ENCODE measurements at regions not wholly inside any gene's neighbourhood (a gene's known extent, or its start where the extent isn't known, plus 50 kb on each side); places are given as distances from the start of the nearest gene placed in this dataset.
"Not testable (repeated sequence)": the region's sequence is repeated elsewhere in the genome, so short reads cannot be mapped to it uniquely, and the experiment has no call there.

GRCh38 chr16:66039793-66040192 is 326.7 kb upstream of the CDH5 start:
- DNase-seq, result no peak

GRCh38 chr16:66036793-66037715 is 329.4 kb upstream of the CDH5 start:
- no peak for DNase-seq

- DNase-seq, result no peak
These were observed 330.3 kb upstream of the CDH5 start for GRCh38 chr16:66036184-66036583.

- no peak for DNase-seq
These were observed 331.4 kb upstream of the CDH5 start for GRCh38 chr16:66035096-66035495.

GRCh38 chr16:66032841-66033240 is 333.6 kb upstream of the CDH5 start:
- no peak for DNase-seq

- no peak for DNase-seq
These were observed 336.5 kb upstream of the CDH5 start for GRCh38 chr16:66030036-66030435.

- no peak for DNase-seq
These were observed 337.8 kb upstream of the CDH5 start for GRCh38 chr16:66028510-66029216.

GRCh38 chr16:66026787-66027330 is 339.6 kb upstream of the CDH5 start:
- DNase-seq, result no peak

GRCh38 chr16:66026211-66026610 is 340.3 kb upstream of the CDH5 start:
- DNase-seq, result no peak

- no peak for DNase-seq
These were observed 340.7 kb upstream of the CDH5 start for GRCh38 chr16:66025751-66026150.

- DNase-seq, result not testable (repeated sequence)
These were observed 341.9 kb upstream of the CDH5 start for GRCh38 chr16:66024567-66024966.

- DNase-seq, result no peak
These were observed 343.0 kb upstream of the CDH5 start for GRCh38 chr16:66023481-66023880.

- DNase-seq, result no peak
These were observed 345.8 kb upstream of the CDH5 start for GRCh38 chr16:66020642-66021041.

GRCh38 chr16:66020046-66020445 is 346.4 kb upstream of the CDH5 start:
- no peak for DNase-seq

- not testable (repeated sequence) for DNase-seq
These were observed 347.0 kb upstream of the CDH5 start for GRCh38 chr16:66019502-66019901.

- DNase-seq, result no peak
These were observed 352.3 kb upstream of the CDH5 start for GRCh38 chr16:66014221-66014620.

- DNase-seq, result no peak
These were observed 353.0 kb upstream of the CDH5 start for GRCh38 chr16:66013486-66013885.

GRCh38 chr16:66008136-66008535 is 358.4 kb upstream of the CDH5 start:
- no peak for DNase-seq

GRCh38 chr16:66007717-66008116 is 358.8 kb upstream of the CDH5 start:
- DNase-seq, result no peak

- no peak for DNase-seq
These were observed 360.0 kb upstream of the CDH5 start for GRCh38 chr16:66006485-66006884.

GRCh38 chr16:66004699-66005098 is 361.8 kb upstream of the CDH5 start:
- no peak for DNase-seq

- DNase-seq, result no peak
These were observed 363.3 kb upstream of the CDH5 start for GRCh38 chr16:66003201-66003600.

GRCh38 chr16:66002601-66003000 is 363.9 kb upstream of the CDH5 start:
- DNase-seq, result no peak

GRCh38 chr16:66001432-66001831 is 365.1 kb upstream of the CDH5 start:
- no peak for DNase-seq
